ENCODE measurements at regions not wholly inside any gene's neighbourhood (a gene's known extent, or its start where the extent isn't known, plus 50 kb on each side); places are given as distances from the start of the nearest gene placed in this dataset.

GRCh38 chr14:106380740-106381139, 854.4 kb downstream of the TMEM121 start:
- TF ChIP-seq SRF (IDR thresholded peaks at IDR 0.05; ENCODE audit: low read depth, low read length): no peak
- no peak for TF ChIP-seq POLR2AphosphoS5 (IDR thresholded peaks at IDR 0.05; ENCODE audit: low read depth, low read length)
- TF ChIP-seq CBX5 (IDR thresholded peaks at IDR 0.05; ENCODE audit: low read depth, low read length): no peak
- no peak for TF ChIP-seq TAF1 (IDR thresholded peaks at IDR 0.05; ENCODE audit: low read depth, low read length)
- no peak for TF ChIP-seq EZH2 (IDR thresholded peaks at IDR 0.05; ENCODE audit: low read depth, low read length, severe bottlenecking)
- no peak for TF ChIP-seq TAF7 (optimal IDR thresholded peaks at IDR 0.05; ENCODE audit: borderline replicate concordance, low read depth, low read length)
- no peak for TF ChIP-seq USF2 (IDR thresholded peaks at IDR 0.05; ENCODE audit: low read length)
- TF ChIP-seq SUZ12 (IDR thresholded peaks at IDR 0.05; ENCODE audit: low read length): no peak

All from H1 (cell line).